HG03066 (cell line): ENCODE measurements at regions not wholly inside any gene's neighbourhood (a gene's known extent, or its start where the extent isn't known, plus 50 kb on each side); places are given as distances from the start of the nearest gene placed in this dataset.

Source experiments
- ATAC-seq: cut with Tn5 transposase; IDR thresholded peaks from one replicate; pipeline ENCODE4 v1.9.1; 2021; ENCODE audit warnings: low read depth; ENCODE audit not compliant: unreplicated experiment

DNA sequence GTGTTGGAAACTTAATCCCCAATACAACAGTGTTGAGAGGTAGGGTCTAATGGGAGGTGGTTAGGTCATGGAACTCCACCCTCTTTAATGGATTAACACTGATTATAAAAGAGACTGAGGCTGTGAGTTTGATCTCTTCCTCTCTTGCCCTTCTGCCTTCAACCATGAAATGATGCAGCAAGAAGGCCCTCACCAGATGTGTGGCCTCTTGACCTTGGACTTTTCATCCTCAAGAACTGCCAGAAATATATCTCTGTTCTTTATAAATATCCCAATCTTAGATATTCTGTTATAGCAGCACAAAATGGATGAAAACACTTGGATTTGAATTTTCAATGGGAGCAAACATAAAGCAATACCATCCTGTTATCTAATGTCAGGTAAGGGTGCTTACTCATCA, 67.6 kb downstream of the NMUR2 start:
- no peak for ATAC-seq

DNA sequence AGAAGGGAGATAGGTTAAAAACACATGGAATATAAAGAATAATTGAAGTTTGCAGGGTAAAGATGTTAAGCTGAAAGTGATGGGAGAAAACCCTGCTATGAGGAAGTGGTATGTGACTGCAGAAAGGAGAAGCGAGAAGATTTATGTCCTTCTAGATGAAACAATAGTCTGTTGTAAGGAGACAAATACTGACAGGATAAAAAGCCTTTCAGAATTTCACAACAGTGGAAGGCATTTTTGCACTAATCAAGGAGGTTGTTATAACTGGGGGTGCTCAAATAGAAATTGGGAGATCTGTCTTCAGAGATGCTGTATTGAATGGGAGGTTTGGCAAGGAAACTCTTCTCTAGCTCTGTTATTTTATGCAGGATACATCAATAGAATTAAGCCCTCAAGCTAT, 69.6 kb downstream of the NMUR2 start:
- no peak for ATAC-seq

DNA sequence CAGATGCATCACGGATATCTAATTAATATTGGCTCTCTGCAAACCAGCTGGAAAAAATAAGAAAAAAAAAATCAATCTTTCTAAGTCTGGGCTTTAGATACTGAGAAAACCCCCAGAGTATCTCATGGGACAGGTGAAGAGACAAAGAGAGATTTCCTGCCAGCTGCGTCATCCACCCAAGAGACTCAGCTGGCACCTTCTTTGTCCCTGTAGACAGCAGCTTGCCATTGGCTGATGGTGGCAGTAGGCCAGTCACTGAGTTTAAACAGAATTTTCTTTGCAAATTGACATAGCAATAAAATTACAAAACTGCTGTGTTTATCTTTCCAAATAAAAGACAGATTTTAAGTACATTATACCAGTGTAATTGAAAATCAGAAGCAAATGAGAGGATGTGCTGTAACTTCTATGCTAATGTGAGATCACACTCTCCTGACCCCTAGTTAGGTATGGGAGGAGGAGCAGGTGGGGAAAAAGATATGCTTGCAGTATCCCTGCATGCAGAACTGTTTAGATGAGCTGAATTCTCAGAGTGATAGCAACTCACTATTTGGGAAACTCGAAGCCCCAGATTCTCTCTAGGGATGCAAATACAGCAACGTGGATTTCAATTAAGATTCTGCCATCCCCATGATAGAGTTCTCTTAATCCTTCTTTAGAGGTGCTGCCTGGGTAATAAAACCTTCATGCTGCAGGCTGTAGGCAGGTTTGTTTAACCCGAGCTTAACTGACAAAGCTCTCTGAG, 72.2 kb downstream of the NMUR2 start:
- no peak for ATAC-seq

- ATAC-seq = no peak
Observed at GRCh38 chr5:152331718-152332117, 73.4 kb downstream of the NMUR2 start.

DNA sequence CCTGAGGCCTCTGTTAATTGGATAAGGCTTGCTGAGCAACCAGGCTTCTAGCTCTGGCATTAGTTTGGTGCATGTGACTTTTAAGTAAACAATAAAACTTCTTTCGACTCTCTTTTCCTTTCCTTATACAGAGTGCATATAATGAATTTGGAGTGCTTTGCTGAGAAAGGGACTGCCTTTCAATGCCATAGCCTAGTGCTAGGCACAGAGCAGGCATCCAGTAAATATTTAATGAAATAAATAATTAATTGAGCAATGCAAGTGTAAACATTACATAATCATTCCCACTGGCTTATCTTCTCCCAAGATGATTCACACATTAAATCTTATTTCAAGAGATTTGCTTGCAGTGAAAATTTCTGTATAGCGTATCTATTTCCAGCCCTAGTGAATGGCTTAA, 74.1 kb downstream of the NMUR2 start:
- ATAC-seq = no peak

DNA sequence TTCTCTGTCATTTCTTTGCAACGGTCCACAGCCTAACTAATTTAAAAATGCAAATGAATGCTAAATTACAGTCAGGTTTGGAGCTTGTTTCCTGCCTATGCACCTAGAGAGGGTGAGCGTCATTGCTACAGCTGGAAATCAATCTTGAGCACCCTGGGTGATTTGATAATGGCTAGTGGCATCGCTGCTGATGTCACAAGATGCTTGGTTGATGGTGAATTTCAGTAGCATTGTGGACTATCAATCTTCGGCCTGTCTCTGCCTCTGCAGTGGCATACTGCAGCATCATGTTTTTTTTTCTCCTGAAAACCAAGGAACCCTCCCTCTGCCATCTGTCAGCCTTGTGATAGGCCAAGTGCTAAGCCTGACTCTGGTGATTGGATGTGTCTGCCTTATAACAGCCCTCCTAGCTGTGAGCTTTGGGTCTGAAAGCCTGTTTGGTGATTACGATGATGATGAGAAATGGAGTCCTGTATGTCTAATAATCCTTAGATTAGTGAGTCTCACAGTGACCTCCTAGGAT, 75.3 kb downstream of the NMUR2 start:
- no peak for ATAC-seq

GRCh38 chr5:152329207-152329606, 75.9 kb downstream of the NMUR2 start:
- ATAC-seq = no peak

DNA sequence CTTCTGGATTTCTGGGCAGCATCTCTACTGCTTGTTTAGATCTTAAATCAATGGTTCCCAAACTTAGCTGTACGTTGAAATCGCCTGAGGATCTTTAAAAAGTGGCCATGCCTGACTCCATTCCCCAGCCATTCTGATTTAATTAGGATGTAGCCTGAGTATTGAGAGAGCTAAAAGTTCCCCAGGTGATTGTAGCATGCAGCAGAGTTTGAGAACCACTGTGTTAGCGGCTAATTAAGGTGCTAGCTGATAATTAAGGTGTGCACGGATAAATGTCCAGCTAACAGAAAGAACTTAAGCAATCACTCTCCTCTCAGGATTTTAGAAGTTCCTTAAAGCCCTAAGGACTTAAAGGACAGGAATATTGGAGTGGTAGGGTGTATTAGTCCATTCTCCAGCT, 89.1 kb downstream of the NMUR2 start:
- ATAC-seq = no peak

DNA sequence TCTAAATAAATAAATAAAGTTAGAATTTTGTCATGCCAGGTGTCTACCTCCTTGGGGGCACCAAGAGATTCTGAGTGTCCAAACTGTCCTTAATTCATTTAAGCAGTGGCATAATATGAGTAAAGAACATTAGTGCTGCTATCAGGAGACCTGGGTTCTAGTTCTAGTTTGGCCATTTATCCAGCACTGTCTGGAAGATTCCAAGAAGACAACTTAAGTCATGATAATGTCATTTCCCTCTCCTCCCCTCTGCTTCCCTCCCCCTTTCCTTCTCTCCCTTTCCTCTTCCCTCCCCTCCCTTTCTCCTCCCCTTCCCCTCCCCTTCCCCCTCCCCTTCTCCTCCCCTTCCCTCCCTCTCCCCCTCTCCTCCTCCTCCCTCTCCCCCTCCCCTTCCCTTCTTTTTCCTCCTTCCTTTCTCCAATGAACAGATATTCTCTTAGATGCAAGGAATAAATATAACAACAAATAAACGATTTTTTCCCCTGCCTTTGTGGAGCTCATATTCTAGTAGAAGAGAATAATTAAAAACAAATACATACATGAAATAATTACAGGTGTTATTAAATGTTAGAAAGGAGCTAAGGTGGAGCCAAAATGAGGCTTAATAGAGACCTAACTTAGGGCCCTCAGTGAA, 90.8 kb downstream of the NMUR2 start:
- ATAC-seq = no peak

DNA sequence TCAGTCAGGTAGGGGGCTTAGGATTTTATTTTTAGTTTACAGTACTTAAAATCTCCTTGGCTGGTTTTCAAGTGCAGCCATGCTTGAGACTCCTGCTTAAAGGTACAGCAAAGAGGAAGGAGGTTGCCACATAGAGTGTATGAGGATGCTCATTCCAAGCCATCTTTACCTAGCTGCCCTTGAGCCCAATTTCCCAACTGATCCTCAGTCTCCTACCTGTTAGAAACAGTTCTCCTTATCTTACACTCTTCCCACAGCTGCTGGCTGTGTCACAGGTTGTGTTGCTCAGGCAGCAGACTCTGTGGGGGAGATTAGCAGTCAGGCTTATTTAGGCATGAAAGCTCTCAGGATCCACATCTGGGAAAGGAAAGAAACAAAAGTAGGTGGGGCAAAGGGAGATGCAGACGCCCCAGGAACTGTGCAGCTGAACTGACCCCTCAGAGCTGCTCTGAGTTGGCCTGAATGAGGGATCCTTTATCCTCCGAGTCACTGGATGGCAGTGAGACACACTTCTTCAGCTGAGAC, 95.1 kb downstream of the NMUR2 start:
- ATAC-seq = no peak

GRCh38 chr5:152306386-152306785, 98.7 kb downstream of the NMUR2 start:
- no peak for ATAC-seq

GRCh38 chr5:152305525-152305924, 99.6 kb downstream of the NMUR2 start:
- ATAC-seq = no peak

DNA sequence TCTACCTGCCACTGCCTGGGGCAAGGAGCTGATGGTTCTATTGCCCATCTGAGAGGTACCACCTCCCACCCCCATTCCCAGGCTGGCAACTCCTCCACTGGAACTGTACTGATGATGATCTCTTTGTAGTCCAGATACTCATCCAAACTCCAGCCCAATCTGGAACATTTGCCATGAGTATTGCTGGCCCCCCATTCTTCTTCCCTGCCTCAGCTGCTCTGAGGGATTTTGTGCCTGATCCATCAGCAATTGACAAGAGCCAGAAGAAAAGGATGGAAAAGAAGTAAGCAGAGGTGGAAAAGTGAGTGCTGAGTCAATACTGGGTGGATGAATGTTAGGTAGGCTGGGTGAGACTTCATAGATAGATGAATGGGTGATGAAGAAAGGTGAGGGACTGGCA, 101.2 kb downstream of the NMUR2 start:
- no peak for ATAC-seq

- ATAC-seq = no peak
Observed at GRCh38 chr5:152297866-152298265, 107.2 kb downstream of the NMUR2 start.

DNA sequence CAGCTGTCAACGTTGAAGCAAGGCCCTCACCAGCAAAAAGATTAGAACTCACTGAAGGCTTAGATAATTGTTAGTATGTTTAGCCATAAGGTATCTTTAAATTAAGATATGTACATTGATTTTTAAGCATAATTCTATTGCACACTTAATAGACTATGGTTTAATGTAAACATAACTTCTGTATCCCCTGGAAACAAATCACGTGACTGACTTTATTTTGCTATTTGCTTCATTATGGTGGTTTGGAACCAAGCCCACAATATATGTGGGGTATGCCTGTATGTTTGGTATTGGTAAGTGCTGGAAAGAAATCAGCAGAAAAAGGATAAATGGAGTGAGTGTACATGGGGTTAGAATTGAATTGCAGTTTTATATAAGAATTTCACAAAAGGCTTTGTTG, 111.9 kb downstream of the NMUR2 start:
- no peak for ATAC-seq

DNA sequence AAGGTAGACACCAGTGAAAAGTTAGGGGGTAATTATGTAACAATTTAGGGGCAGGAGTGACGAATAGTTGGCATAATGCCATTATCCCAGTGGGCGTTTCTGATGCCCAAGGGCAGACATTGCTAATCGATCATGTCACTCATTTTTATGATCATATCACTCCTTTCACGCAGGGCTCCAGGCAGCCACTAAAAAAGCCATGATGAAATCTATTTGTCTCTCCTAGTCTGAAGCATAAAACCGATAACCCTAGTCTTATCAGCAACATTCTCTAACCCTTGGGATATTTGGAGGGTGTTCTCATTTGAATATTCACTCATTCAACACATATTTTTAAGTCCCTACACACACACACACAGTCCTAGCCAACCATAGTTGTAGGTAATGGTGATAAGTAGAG, 114.9 kb downstream of the NMUR2 start:
- no peak for ATAC-seq

DNA sequence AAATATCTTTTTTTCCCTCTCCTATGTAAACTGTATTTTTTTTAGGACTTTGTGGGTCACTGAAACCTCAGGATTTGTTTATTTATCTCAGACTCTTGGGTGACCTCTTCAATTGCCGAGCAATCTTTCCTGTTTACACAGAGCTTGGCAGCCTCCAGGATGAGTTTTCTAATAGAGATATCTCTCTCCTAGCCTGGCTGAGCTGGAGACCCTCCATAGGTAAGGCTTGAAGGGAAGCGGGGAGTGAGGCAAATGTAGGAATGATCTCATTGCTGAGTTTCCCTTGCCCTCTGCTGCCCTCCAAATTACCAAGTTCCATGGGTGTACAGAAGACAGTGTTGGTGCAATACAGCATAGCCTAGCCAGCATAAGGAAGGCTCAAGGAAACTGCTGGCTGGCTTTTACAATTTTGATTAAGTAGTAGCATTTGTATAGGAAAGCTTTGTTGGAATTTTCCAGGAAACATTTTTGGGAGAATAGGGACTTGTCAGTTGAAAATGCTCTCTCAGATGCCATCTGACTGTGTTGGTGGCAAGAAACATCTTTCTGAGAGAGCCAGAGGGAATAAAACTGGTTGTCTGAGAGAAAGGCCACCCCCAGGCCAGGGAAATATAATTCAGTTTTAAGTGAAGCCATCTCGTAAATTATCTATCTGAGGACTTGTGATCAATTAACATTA, 116.0 kb downstream of the NMUR2 start:
- ATAC-seq = no peak

DNA sequence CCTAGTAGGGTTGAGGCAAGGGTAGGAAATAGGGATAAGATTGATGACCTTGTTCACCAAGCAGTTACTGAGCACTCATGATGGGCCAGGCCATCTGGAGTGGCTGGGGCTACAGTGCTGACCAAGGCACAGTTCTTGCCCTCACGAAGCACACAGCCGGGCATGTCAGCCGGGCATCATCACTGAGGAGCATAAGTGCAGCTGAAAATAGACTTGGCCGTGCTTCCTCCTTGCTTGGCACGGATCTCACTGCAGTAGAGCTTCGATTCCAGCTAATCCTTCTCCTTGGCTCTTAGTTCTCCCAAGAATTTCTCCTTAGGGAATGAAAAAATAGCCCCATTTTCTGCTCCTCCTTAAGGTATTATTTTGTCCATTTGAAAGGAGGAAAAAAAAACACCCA, 116.6 kb downstream of the NMUR2 start:
- ATAC-seq = no peak

DNA sequence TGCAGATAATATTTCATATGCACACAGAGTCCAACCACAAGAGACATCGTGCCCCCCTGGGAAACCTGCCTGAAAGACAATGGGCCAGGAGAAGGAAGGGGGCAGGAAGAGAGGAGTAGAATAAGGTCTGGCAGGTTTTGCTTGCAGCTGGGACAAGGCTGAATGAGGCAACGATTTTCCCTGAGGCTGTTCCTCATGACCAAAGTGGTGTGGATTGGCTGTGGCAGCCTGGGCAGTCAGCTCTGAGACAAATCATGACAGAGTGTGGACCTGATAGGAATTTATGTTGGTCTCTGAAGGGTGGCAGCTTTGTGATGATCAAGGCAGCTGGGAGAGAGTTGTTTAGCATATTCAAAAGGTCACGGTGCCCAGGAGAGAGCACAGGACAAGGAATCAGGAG, 119.3 kb downstream of the NMUR2 start:
- ATAC-seq = no peak

GRCh38 chr5:152282331-152282730, 122.7 kb downstream of the NMUR2 start:
- no peak for ATAC-seq

DNA sequence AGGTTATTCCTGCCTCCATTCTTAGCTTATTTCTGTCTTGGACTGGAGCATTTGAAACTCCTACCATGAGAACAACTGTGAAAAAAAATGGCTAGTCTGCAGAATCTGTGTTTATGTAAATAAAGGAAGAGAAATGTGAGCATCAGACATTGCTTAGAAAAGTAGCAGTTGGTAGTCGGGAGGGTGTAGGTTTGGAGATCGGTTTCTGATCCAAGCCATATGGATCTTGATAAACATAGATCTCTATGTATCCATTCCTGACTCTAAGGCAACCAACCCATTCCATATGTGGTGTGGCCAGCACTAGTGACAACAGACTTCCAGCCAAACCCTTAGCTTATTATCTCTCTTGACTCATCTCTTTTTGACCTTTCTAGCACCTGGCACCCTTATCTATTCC, 127.1 kb downstream of the NMUR2 start:
- ATAC-seq = no peak
